ENCODE measurements at regions not wholly inside any gene's neighbourhood (a gene's known extent, or its start where the extent isn't known, plus 50 kb on each side); places are given as distances from the start of the nearest gene placed in this dataset.

DNA sequence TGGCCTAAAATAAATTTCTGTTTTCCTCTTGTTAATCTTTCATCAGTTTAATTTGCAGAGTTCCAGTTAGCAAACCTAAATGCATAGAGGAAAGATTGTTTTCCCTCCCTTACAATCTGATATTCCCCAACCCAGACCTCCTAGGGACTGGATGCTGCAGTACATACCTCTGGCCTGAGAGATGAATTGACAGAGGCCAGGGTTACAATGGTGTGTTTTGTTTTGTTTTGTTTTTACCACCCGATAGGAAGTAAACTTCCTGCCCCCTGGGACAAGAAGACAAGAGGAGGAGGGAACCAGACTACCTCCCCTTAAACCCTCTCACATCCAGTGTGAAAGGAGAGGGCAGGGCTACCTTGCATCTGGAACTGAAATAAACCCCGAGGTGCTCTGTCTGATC is 319.0 kb downstream of the LRFN2 start:
- Histone ChIP-seq H3K9me3 (ENCODE audit: low read depth) (no peaks in the 10 kb centered on the region), H3K36me3 (no peaks in the 10 kb centered on the region), H3K27me3 (no peaks in the 10 kb centered on the region), H3K4me3 (no peak overlapping the region), H3K4me1 (ENCODE audit: low read depth) (no peaks in the 10 kb centered on the region), H3K27ac (no peak overlapping the region)
- DNase-seq (ENCODE audit: low read depth in 1 of 2, low spot score in 1 of 2) = no peak
- TF ChIP-seq, protein P1, sequence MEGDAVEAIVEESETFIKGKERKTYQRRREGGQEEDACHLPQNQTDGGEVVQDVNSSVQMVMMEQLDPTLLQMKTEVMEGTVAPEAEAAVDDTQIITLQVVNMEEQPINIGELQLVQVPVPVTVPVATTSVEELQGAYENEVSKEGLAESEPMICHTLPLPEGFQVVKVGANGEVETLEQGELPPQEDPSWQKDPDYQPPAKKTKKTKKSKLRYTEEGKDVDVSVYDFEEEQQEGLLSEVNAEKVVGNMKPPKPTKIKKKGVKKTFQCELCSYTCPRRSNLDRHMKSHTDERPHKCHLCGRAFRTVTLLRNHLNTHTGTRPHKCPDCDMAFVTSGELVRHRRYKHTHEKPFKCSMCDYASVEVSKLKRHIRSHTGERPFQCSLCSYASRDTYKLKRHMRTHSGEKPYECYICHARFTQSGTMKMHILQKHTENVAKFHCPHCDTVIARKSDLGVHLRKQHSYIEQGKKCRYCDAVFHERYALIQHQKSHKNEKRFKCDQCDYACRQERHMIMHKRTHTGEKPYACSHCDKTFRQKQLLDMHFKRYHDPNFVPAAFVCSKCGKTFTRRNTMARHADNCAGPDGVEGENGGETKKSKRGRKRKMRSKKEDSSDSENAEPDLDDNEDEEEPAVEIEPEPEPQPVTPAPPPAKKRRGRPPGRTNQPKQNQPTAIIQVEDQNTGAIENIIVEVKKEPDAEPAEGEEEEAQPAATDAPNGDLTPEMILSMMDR (IDR thresholded peaks at IDR 0.05; ENCODE audit: low read depth, low read length) = no peak

DNA sequence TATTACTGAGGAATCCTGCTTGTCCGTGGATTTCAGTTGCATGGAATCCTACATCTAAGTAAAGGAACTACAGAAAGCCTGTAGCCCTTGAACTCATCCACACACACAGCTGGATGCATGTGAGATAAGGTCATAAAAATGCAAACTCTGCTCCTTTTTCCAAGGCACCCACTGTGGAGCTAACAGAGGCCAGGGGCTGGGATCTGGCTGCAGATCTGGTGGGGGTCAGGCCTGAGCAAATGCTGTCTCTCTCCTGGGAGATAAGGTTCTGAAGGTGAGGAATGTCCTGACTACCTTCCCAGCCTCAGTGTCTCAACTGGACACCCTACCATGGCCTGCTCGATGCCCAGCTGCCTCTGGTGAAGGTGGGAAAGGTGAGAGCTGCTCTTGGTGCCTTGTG is 321.5 kb downstream of the LRFN2 start:
- H3K9me3 ChIP-seq (ENCODE audit: low read depth) = no peaks in the 10 kb centered on the region
- no peak overlapping the region for H3K4me3 ChIP-seq
- no peaks in the 10 kb centered on the region for H3K4me1 ChIP-seq (ENCODE audit: low read depth)
- H3K27me3 ChIP-seq = no peaks in the 10 kb centered on the region
- DNase-seq (ENCODE audit: low read depth in 1 of 2, low spot score in 1 of 2) = no peak
- no peaks in the 10 kb centered on the region for H3K36me3 ChIP-seq
- TF ChIP-seq, protein P1 (IDR thresholded peaks at IDR 0.05; ENCODE audit: low read depth, low read length) = no peak
- no peak overlapping the region for H3K27ac ChIP-seq

DNA sequence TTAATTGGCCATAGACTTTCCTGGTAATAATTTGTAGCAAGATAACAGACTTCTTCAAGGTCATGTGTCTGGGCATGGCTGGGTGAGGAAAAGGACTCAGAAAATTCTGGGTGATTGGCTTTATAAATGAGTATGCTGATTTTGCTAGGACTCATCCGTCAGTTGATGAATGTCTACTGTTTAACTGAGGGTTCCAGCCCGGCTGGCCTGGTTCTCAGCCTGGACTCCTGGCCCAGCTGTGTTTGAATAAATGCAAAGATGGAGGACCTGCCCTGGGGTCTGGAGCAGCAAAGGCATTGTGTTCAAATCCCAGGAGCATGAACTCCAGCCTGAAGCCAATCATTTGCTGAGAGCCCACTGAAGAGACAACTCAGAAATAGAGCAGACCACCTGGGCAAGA is 323.2 kb downstream of the LRFN2 start:
- DNase-seq (ENCODE audit: low read depth in 1 of 2, low spot score in 1 of 2) = no peak

DNA sequence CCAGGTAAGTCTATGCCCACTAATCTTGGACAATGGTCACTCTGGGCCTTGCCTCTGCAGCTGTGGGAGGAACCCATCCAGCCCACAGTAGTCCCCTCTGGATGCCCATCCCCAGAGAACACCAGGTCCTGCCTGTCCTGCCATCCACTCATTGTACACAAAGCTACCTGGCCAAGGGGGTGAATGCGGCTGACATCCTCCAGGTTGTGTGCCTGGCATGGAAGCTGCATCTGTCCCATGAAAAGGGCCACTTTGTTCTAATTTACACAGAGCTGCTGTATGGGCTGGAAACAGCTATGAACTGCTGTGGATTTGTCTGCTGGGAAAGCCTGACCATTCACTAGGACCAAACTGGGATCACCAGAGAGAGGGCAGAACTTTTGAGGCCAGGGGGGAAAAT is 324.8 kb downstream of the LRFN2 start:
- no peaks in the 10 kb centered on the region for H3K27me3 ChIP-seq
- no peaks in the 10 kb centered on the region for H3K36me3 ChIP-seq
- TF ChIP-seq, protein P1 (IDR thresholded peaks at IDR 0.05; ENCODE audit: low read depth, low read length) = no peak
- H3K27ac ChIP-seq = no peak overlapping the region
- no peak for DNase-seq (ENCODE audit: low read depth in 1 of 2, low spot score in 1 of 2)
- H3K4me1 ChIP-seq (ENCODE audit: low read depth) = no peaks in the 10 kb centered on the region
- no peak overlapping the region for H3K4me3 ChIP-seq
- H3K9me3 ChIP-seq (ENCODE audit: low read depth) = no peaks in the 10 kb centered on the region

More for the DNA sequence above, 323.2 kb downstream of the LRFN2 start:
- no peaks in the 10 kb centered on the region for H3K9me3 ChIP-seq (ENCODE audit: low read depth)
- no peak overlapping the region for H3K4me3 ChIP-seq
- no peak overlapping the region for H3K27ac ChIP-seq
- no peaks in the 10 kb centered on the region for H3K27me3 ChIP-seq
- H3K36me3 ChIP-seq = no peaks in the 10 kb centered on the region
- no peaks in the 10 kb centered on the region for H3K4me1 ChIP-seq (ENCODE audit: low read depth)
- TF ChIP-seq, protein P1 (IDR thresholded peaks at IDR 0.05; ENCODE audit: low read depth, low read length) = no peak

DNA sequence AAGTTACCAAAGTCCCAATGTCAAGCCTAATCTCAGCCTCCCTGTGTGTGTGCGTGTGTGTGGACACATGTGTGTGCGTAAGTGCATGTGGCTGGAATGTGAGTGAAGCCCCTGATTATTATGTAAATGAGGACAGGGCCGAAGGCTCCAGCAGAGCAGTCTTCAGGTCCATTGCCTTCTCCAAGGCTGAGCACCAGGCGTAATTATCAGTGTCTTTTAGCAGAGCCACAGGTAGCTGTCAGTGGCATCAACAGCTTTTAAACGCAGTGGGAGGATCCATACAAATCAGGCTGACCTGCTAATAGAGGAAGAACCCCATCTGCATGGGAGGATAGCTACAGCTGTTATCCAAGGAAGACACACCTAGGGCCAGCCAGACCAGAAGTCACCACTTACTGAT is 324.3 kb upstream of the MOCS1 start:
- DNase-seq (ENCODE audit: low read depth in 1 of 2, low spot score in 1 of 2) = peak in 1 of 2 donors; percentile 12
- Histone ChIP-seq H3K36me3 (no peaks in the 10 kb centered on the region), H3K27me3 (no peaks in the 10 kb centered on the region), H3K27ac (no peak overlapping the region), H3K9me3 (ENCODE audit: low read depth) (no peaks in the 10 kb centered on the region), H3K4me3 (no peak overlapping the region), H3K4me1 (ENCODE audit: low read depth) (peaks cover 6% of the 10 kb centered on the region)
- TF ChIP-seq, protein P1 (IDR thresholded peaks at IDR 0.05; ENCODE audit: low read depth, low read length) = no peak

DNA sequence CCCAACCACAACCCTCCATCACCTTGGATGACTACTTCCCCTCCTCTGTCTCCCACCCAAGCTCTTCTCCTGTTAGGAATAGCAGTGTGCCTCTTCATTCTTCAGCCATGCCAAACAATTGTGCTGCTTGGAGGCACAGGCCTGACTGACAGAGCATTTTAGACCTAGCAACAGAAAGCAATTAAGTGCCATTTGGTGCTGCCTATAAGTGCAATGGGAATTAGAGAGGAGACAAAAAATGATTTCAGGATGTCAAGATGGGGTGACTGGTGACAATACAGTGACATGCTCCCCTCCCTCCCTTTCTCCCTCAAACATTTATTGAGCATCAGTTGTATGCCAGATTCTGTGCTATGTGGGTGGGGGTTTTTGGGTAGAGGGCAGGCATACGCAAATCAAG is 322.6 kb upstream of the MOCS1 start:
- Histone ChIP-seq H3K27ac (no peak overlapping the region), H3K4me3 (no peak overlapping the region), H3K36me3 (no peaks in the 10 kb centered on the region), H3K9me3 (ENCODE audit: low read depth) (no peaks in the 10 kb centered on the region), H3K27me3 (no peaks in the 10 kb centered on the region), H3K4me1 (ENCODE audit: low read depth) (peaks cover 6% of the 10 kb centered on the region)
- TF ChIP-seq, protein P1 (IDR thresholded peaks at IDR 0.05; ENCODE audit: low read depth, low read length) = no peak
- DNase-seq (ENCODE audit: low read depth in 1 of 2, low spot score in 1 of 2) = no peak

Data from cardiac muscle cell (in vitro differentiated cells and primary cell).